ENCODE measurements at regions not wholly inside any gene's neighbourhood (a gene's known extent, or its start where the extent isn't known, plus 50 kb on each side); places are given as distances from the start of the nearest gene placed in this dataset.
A peak's percentile ranks its signal among the peaks of the same experiment; 100 is the strongest.
"Not testable (repeated sequence)": the region's sequence is repeated elsewhere in the genome, so short reads cannot be mapped to it uniquely, and the experiment has no call there.

DNA sequence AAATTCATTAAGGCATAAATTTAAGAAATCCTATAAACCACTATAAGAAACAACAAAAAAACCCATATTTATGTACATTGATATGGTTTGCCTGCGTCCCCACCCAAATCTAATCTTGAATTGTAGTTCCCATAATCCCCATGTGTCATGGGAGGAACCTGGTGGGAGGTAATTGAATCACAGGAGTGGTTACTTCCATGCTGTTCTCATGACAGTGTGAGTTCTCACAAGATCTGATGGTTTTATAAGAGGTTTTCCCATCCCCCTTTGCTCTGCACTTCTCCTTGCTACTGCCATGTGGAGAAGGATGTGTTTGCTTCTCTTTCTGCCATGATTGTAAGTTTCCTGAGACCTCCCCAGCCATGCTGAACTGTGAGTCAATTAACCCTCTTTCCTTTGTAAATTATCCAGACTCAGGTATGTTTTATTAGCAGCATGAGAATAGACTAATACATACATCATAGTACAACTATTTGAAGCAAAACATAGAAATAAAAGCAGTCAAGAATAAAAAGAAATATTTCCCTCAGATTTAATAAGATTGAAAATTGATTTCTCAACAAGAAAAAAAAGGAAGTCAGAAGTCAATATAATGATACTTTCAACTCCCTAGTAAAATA lies 209.0 kb upstream of the GPC6 start:
- DNase-seq (ENCODE audit: low spot score): no peak

DNA sequence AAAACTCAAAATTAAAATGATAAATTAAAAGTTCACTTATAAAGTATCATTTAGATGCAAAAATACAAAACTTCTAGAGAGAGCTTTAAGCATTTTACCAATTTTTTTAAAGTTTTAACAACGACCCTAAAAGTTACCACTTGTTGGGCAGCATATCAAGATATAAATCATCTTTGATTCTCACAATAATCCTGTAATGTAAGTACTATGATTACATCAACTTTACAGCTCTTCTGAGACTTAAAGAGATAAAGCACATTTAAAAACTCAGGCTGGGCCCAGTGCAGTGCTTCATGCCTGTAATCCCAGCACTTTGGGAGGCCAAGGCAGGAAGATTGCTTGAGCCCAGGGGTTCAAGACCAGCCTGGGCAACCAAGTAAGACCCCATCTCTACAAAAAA lies 202.7 kb upstream of the GPC6 start:
- no peak for DNase-seq (ENCODE audit: low spot score)

DNA sequence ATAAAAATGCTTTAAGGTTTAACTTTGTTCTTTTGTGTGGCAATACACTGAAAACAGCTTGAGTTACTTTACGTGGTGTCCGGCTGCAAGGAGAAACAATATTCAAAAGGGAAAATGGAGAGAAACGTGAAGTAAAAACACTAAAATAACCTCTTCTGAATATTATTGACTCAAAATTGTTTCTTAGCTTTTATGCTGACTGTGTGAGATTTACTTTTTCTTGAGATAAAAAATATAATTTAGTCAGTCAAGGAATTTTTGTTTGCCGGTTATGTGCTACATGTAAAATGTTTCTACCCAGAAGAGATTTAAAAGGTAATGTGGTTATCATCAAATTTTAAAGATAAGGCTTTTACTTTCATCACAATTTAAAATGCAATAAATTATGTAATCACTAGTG lies 200.6 kb upstream of the GPC6 start:
- no peak for DNase-seq (ENCODE audit: low spot score)

DNA sequence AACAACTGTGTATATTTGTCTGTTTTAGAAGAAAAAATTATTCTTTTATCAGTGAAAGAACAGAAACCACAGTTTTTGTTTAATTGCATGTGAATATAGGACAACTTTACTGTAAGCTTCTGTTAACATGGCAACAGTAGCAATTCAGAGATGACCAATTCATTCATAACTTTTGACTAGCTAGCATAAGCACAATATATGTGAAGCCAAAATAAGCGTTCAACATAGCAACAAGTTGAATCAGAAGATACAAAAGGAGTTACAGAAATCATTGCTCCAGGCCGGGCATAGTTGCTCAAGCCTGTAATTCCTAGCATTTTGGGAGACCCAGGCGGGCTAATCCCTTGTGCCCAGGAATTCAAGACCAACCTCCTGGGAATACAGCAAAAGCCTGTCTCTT lies 197.1 kb upstream of the GPC6 start:
- DNase-seq (ENCODE audit: low spot score): no peak

DNA sequence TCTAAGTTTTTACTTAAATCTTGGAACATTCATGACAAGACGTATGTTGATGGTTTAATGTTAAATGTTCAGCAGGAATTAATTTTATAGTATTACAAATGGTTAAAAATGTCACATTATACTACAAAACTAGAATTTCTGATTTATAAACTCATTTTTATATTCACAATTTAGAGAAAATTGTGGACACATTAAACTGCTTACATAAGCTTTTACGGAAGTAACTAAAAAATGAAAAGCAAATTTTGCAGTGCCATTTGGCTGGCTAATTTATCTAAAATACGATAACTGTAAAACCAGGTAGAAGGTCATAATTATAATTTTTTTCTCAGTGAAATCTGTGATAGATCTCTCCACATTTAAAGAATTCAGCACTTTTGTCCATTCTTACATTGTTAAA lies 190.2 kb upstream of the GPC6 start:
- no peak for DNase-seq (ENCODE audit: low spot score)

DNA sequence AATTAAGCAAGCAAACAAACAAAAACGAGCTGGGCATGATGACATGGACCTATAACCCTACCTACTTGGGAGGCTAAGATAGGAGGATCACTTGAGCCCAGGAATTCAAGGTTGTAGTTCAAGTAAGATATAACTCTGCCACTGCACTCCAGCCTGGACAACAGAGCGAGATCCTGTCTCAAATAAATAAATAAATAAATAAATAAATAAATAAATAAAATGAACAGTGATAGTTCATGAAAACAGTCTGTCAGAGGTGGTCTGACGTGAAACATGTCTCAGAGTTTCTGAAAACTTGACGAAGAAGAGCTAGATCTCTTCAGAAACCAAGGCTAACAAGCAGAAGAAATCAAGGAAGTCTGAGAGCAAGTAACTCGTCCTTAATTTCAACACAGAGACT lies 188.8 kb upstream of the GPC6 start:
- DNase-seq (ENCODE audit: low spot score): no peak

DNA sequence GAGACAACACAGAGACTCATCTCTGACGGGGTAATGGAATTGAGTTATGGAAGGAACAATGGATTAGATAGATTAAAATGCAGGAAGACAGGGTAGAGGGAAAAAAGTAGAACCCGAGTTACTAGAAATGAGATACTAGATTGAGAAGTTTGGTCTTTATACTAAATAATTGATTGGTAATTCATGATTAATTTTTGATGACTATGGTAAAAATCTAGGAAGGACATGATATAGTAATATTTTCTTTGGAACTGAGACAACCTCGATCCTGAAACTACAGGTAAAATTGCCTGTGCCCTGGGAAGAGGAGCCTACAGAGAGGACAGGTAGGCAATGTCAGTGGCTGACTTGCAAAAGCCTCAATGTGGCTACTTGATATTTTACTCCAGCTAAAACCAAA lies 188.4 kb upstream of the GPC6 start:
- DNase-seq (ENCODE audit: low spot score): no peak

DNA sequence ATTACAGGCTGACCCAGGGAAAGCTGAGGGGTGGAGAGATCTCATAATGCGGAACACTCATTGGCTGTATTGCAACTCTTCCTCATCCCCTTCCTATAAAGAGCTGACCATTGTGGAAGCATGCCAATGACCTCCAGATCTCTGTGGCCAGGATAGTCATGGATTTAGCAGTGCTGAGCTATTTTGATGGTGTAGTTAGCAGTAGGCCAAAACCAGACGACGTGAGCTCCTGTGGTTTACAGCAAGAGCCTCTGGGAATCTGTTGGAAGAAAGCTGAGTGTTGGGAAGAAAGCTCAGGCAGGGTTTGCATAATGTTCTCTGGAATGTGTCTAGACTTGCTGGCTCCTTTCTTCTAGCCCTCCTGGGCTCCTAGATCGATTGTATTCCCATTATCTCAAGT lies 187.5 kb upstream of the GPC6 start:
- DNase-seq (ENCODE audit: low spot score): no peak

DNA sequence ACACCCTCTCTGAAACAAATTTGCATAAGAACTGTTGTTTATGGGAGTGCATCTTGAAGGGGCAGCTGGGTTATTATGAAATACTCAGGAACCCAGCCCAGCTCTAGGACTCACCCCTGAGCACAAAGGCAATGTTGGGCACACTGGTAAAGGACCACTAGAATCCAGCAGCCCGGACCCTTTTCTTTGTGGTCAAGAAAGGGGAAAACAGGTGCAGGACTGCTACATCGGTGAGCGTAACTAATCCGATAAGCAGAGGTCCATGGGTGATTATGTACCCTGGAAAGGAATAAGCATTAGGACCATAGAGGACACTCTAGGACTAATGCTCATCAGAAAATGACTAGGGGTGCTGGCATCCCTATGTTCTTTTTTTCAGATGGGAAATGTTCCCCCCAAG lies 185.0 kb upstream of the GPC6 start:
- DNase-seq (ENCODE audit: low spot score): not testable (repeated sequence)

DNA sequence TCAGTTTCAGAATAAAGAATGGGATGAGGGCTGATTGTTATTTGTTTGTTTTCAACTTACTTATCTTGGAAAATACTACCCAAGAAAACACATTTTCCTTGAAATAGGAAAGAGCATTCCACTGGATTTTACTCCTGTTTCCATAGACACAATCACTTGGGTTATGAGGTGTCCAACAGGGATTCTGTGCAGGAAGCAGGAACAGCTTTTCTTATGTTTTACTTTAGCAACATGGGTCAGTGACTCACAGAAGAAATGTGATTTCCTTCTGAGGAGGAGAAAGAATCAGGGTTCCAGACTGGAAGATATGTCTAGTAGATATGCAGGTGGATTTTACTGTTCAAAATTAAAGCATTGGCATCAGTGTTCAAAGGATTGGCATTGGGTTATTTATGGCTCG lies 180.8 kb upstream of the GPC6 start:
- no peak for DNase-seq (ENCODE audit: low spot score)

DNA sequence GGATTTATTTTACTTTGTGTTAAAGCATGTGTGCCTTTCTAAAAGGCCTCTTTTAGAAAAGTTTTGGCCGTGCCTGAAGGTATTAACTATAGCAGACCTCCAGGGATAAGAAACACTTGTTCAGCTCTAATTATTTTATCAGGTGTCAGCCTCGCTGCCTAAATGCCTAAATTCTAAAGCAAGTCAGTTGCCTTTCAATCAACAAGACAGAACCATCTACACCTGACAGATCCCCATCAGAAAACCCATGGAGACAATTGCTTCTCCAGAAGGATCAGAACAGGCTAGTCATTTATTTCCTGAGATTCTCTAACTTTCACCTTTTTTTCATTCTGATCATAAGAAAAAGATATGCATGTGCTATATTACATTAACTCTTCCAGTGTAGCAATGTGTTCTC lies 171.4 kb upstream of the GPC6 start:
- no peak for DNase-seq (ENCODE audit: low spot score)

DNA sequence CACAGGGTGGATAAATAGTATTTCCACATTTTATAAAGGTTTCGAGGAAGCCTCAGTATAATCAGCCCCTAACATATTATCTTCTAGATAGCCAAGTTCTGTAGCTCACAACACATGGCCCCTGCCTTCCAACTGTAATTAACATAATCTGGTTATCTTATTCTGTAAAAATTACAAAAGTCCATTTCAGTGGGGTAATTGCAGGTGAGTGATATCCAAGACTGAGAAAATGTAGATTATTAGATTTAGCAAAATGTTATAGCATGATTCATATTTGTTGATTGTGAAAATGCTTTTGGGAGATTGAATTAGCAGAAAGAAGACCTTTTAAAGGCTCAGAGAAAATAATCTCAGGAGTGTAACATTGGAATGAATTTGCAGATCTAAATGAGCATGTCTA lies 168.3 kb upstream of the GPC6 start:
- DNase-seq (ENCODE audit: low spot score): no peak

DNA sequence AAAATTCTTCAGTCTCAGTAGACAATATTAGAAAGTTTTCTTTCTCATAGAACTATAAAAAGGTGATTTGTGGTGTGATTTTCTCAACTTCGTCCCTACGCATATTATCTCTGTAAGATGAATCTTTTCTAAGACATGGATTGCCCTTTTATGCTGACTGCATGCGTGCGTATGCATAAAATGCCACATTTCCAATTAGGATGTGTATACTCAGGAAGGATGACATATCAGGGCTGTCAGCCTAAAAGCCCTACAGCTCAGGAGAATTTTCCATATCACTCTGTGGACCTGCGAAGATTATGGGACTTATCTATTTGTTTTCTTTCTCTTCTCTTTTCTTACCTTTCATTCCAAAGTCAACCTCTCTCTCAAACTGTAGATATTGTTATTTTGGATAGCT lies 166.5 kb upstream of the GPC6 start:
- DNase-seq (ENCODE audit: low spot score): no peak

DNA sequence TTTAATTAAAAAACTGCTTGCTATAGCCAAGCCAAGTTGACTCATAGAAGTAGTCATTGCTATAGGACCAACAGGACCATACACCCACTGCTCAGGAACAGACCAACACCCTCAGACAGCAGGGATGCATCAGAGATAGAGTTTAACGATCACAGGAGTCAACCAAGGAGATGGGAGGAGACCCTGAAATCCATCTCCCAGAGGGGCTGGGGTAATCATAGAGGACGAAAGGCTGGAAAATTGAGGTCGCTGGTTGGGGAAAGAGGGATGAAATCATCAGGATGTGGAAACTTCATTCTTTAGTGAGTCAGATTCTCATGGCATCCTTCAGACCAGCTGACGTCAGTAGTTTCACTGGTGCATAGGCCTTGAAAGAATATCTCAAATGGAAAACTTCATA lies 160.4 kb upstream of the GPC6 start:
- DNase-seq (ENCODE audit: low spot score): peak; percentile 17

DNA sequence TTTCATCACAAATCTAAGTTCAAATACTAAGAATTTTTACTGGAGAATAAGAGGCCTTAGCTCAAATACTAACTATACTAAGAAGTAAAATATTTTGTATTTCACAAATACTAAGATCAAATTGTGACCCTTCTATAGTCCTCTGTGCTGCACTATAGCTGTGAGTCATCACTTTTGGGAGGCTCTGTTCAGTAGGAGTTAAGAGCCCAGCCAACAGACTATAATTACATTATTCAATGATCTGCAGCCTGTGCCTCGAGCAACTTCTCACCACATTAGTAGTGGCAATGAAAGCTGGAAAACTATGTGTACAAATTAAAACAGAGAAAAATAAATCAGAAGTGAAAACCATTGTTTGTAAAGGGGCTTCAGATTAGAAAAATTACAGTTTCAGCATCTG lies 147.3 kb upstream of the GPC6 start:
- DNase-seq (ENCODE audit: low spot score): no peak

DNA sequence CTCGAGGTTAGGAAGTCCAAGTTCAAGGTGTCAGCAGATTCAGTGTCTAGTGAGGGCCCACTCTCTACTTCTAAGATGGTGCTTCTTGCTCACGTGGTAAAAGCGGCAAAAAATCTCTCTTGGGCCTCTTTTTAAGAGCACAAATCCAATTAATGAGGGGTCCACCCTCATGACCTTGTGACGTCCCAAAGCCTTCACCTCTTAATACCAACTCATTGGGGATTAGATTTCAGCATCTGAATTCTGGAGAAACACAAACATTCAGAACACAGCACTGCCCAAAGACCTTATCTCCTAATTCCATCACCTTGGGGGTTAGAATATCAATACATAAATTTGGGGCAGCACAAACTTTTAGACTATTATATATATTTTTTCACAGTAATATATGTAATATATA lies 146.4 kb upstream of the GPC6 start:
- DNase-seq (ENCODE audit: low spot score): no peak

DNA sequence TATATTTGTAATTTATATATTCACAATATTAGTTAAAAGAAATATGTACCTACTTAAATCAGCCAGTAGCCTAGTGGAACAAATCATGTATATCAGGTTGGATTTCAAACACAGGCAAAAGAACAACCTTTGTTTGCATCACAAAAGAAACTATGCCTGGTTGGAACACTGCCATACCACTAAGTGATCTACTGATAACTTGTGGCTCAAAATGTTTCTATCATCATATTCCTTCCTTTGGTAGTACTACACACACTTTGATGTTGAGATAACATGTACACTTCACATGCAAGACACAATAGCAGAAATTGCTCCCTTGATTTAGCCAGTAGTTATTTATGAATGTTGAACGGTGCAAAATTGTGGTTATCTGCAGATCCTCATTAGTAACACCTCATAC lies 146.0 kb upstream of the GPC6 start:
- DNase-seq (ENCODE audit: low spot score): no peak

DNA sequence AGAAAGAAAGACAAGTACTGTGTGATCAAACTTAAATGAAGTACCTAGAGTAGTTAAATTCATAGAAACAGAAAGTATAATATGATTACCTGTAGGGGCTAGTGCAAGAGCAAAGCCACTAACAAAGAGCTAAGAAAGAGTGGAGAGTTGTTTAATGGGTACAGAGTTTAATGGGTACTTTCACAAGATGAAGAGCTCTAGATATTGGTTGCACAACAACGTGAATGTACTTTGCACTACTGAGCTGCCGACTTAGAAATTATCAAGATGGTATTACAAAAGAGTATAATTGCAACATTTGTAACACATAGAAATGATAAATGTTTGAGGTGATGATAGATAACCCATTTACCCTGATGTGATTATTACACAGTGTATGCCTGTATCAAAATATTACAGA lies 140.3 kb upstream of the GPC6 start:
- DNase-seq (ENCODE audit: low spot score): no peak

DNA sequence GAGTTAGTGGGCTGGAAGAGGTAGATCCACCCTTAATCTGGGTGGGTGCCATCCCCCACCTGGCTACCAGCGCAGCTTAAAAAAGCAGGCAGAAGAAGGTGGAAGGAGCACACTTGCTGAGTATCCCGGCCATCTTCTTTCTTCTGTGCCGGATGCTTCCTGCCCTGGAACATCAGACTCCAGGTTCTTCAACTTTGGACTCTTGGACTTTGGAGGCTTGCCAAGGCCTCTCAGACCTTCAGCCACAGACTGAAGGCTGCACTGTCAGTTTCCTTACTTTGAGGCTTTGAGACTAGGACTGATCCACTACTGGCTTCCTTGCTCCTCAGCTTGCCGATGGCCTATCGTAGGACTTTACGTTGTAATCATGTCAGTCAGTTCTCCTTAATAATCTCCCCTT lies 127.6 kb upstream of the GPC6 start:
- no peak for DNase-seq (ENCODE audit: low spot score)

DNA sequence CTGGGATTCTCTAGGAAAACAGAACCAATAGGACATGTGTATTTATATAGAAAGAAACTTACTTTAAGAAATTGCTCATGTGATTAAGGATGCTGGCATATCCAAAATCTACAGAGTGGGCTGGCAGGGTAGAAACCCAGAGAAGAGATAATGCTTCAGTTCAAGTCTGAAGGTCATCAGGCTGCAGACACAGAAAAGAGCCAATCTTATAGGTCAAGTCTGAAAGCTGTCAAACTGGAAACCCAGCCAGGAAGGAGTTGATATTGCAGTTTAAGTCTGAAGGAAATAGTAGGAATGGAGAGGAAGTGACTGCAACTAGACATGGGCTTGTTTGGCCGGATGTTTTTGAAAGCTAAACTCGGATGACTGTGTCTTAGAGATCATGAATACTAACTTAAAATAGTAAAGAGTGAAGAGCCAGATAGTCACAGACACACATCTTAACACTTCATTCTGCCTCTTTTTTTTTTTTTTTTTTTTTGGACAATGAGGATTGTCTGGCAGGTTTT lies 125.3 kb upstream of the GPC6 start:
- DNase-seq (ENCODE audit: low spot score): no peak

DNA sequence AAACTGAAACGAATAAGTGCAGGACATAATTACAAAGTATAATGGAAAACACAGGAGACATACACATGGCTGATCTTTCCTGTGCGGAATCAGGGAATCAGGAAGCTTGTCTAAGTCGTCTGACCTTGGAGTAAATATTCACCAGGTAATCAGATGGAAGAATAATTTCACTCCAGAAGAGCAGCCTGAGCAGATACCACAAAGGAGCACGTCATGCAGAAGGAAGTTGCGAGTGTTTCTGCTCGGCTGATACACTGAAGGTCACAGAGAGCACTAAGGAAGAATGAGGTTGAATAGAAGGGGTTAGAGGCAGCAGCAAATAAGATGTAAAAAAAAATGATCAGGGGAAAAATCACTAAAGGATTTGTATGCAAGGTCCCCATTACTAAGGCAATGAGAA lies 122.3 kb upstream of the GPC6 start:
- no peak for DNase-seq (ENCODE audit: low spot score)

DNA sequence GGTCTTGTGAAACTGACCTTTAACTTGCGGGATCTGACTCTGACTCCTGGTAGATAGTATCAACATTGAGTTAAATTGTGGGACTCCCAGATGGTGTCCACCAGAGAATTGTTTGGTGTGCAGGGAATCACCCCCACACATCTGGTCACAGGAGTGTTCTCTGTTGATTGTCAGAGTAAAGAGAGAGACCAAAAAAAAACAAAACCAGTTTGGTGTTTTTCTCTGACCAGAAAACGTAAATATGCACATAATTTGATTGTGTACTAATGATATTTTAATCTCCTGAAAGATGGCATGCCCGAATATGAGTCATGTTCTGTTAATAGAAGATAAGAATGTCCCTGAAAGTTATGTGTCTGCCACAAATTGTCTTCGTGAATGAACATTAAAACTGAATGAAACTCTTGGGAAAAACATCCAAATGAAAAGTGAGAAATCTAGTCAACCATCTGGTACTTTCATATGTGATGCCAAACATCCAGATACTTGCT lies 118.5 kb upstream of the GPC6 start:
- no peak for DNase-seq (ENCODE audit: low spot score)

DNA sequence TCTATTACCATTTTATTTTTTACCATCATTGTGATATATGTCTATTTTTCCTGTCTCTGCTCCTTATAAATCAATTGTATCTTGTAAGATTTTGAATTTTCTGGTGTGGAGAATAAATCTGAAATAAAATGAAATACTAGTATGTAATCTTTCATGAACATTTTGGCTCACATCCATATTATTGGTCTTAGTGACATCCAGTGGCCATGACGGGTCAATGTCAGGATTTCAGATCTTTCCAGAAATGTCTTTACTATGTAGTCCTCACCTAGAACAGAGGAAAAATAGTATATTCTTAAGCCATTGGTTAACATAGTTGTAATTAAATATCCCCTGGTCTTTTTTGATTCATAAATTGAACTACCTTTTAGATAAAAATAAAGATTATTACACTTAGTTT lies 109.8 kb upstream of the GPC6 start:
- DNase-seq (ENCODE audit: low spot score): no peak

DNA sequence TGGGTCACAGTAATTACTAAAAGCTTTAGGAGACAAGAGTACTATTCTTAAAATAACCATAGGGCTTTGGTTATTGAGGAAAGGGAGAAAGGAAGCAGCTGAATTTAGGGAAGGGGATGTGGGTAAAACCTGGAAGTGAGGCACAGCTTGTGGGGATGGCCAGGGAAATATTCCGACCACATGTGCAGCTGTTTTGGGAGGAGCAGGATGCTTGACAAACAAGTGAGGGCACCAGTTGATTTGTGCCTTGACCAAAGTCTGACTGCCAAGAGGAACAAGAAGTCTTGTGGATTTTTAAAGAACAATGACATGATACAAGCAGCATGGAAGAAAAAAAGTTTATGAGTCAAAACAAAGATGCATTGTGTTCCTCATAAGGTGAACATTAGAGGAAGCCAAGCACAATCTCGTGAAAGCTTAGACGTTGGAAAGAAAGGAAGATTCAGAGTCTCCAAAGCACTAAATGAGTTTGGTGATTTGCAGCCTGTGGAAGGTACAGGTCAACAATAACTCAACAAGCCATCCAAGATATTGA lies 108.5 kb upstream of the GPC6 start:
- DNase-seq (ENCODE audit: low spot score): no peak
